CD8-positive, alpha-beta memory T cell (primary cell): ENCODE measurements at regions not wholly inside any gene's neighbourhood (a gene's known extent, or its start where the extent isn't known, plus 50 kb on each side); places are given as distances from the start of the nearest gene placed in this dataset.
"Not testable (repeated sequence)": the region's sequence is repeated elsewhere in the genome, so short reads cannot be mapped to it uniquely, and the experiment has no call there.

Source experiments
- CTCF ChIA-PET: fragments of 350-600 bp; sonication (Branson Sonifier 250); formaldehyde crosslinking; loops from one replicate; lab custom pipeline; 2021; ENCODE audit warnings: antibody characterized with exemption; lab: Charles Lee
- POLR2A ChIA-PET: fragments of 350-600 bp; sonication (Branson Sonifier 250); formaldehyde crosslinking; loops from one replicate; lab custom pipeline; 2021; ENCODE audit warnings: antibody characterized with exemption; lab: Charles Lee
- DNase-seq, 5 donors: peaks; one replicate each; pipeline versions ENCODE4 v3.0.0 to v3.0.0-alpha.2; 2020 to 2022; ENCODE audit warnings: mixed read lengths in 1 of 5
- H3K27ac ChIP-seq: one replicate; pipeline ENCODE4 v1.7.0; 2013; ENCODE audit warnings: low read depth, mild to moderate bottlenecking, low read length, moderate library complexity
- H3K27me3 ChIP-seq: 2 replicates; pipeline ENCODE4 v1.7.0; 2013; ENCODE audit warnings: low read length, mild to moderate bottlenecking; ENCODE audit not compliant: insufficient read depth, poor library complexity, severe bottlenecking
- H3K36me3 ChIP-seq: 2 replicates; pipeline ENCODE4 v1.7.0; 2013; ENCODE audit warnings: mild to moderate bottlenecking, low read length, moderate library complexity; ENCODE audit not compliant: insufficient read depth
- H3K4me1 ChIP-seq: 2 replicates; pipeline ENCODE4 v1.7.0; 2013; ENCODE audit warnings: mild to moderate bottlenecking, low read length, moderate library complexity; ENCODE audit not compliant: insufficient read depth
- H3K4me3 ChIP-seq: 2 replicates; pipeline ENCODE4 v1.7.0; 2013; ENCODE audit warnings: mild to moderate bottlenecking, low read length
- H3K9me3 ChIP-seq: 2 replicates; pipeline ENCODE4 v1.7.0; 2013; ENCODE audit warnings: mild to moderate bottlenecking, low read length
- H3K27ac Mint-ChIP-seq, 8 donors: one replicate each; pipeline ENCODE4 v1.8.0; 2020 to 2021; ENCODE audit warnings: mixed read lengths in 8 of 8, mild to moderate bottlenecking in 6 of 8, inconsistent platforms in 3 of 8, moderate library complexity in 3 of 8
- H3K27me3 Mint-ChIP-seq, 2 donors: one replicate each; pipeline ENCODE4 v1.8.0; 2020 to 2021; ENCODE audit warnings: mixed read lengths in 2 of 2, mild to moderate bottlenecking in 1 of 2, moderate library complexity in 1 of 2
- H3K36me3 Mint-ChIP-seq, 3 donors: one replicate each; pipeline ENCODE4 v1.8.0; 2020 to 2021; ENCODE audit warnings: mixed read lengths in 3 of 3, inconsistent platforms in 1 of 3, mild to moderate bottlenecking in 1 of 3
- H3K4me1 Mint-ChIP-seq, 3 donors: one replicate each; pipeline ENCODE4 v1.8.0; 2020 to 2021; ENCODE audit warnings: mixed read lengths in 3 of 3, inconsistent platforms in 1 of 3, mild to moderate bottlenecking in 1 of 3
- H3K4me3 Mint-ChIP-seq, 7 donors: one replicate each; pipeline ENCODE4 v1.8.0; 2020 to 2021; ENCODE audit warnings: mixed read lengths in 7 of 7, mild to moderate bottlenecking in 6 of 7, moderate library complexity in 4 of 7, inconsistent platforms in 2 of 7
- H3K9me3 Mint-ChIP-seq, 5 donors: one replicate each; pipeline ENCODE4 v1.8.0; 2020 to 2022; ENCODE audit warnings: mixed read lengths in 5 of 5, mild to moderate bottlenecking in 3 of 5, moderate library complexity in 2 of 5, inconsistent platforms in 1 of 5

- ChIA-PET CTCF (no interaction called here), POLR2A (no interaction called here)
- no peaks in the 10 kb centered on the region for H3K27me3 ChIP-seq
- no peak for DNase-seq
- H3K9me3 ChIP-seq, result no peaks in the 10 kb centered on the region
- Mint-ChIP-seq H3K27ac (peak overlapping the region in 1 of 8 donors; percentile 74), H3K4me1 (no peaks in the 10 kb centered on the region), H3K27me3 (peaks cover 0 to 1% of the 10 kb centered on the region in 2 donors), H3K4me3 (no peak overlapping the region), H3K36me3 (no peaks in the 10 kb centered on the region), H3K9me3 (peaks cover 3 to 27% (median 9%) of the 10 kb centered on the region in 5 donors)
- no peak overlapping the region for H3K4me3 ChIP-seq
- H3K27ac ChIP-seq, result no peak overlapping the region
- no peaks in the 10 kb centered on the region for H3K36me3 ChIP-seq
- no peaks in the 10 kb centered on the region for H3K4me1 ChIP-seq
Observed at GRCh38 chr1:73009938-73010337, 727.6 kb upstream of the NEGR1 start.

- POLR2A ChIA-PET, result no interaction called here
Observed at GRCh38 chr1:73009311-73009710, 727.0 kb upstream of the NEGR1 start.

GRCh38 chr1:72997624-72998023 is 715.3 kb upstream of the NEGR1 start:
- H3K9me3 ChIP-seq, result no peaks in the 10 kb centered on the region
- Mint-ChIP-seq H3K4me1 (no peaks in the 10 kb centered on the region), H3K27me3 (no peaks in the 10 kb centered on the region), H3K4me3 (no peak overlapping the region), H3K9me3 (peaks cover 0 to 21% (median 5%) of the 10 kb centered on the region in 5 donors), H3K27ac (no peak overlapping the region), H3K36me3 (no peaks in the 10 kb centered on the region)
- ChIA-PET CTCF (no interaction called here), POLR2A (no interaction called here)
- no peak for DNase-seq
- H3K4me1 ChIP-seq, result no peaks in the 10 kb centered on the region
- no peaks in the 10 kb centered on the region for H3K27me3 ChIP-seq
- no peaks in the 10 kb centered on the region for H3K36me3 ChIP-seq
- H3K4me3 ChIP-seq, result no peak overlapping the region
- no peak overlapping the region for H3K27ac ChIP-seq

More at GRCh38 chr1:73009311-73009710, 727.0 kb upstream of the NEGR1 start:
- Mint-ChIP-seq H3K27me3 (peaks cover 0 to 1% of the 10 kb centered on the region in 2 donors), H3K4me1 (no peaks in the 10 kb centered on the region), H3K9me3 (peaks cover 3 to 28% (median 8%) of the 10 kb centered on the region in 5 donors), H3K4me3 (no peak overlapping the region), H3K36me3 (no peaks in the 10 kb centered on the region), H3K27ac (no peak overlapping the region)
- CTCF ChIA-PET, result no interaction called here
- no peaks in the 10 kb centered on the region for H3K27me3 ChIP-seq
- H3K4me1 ChIP-seq, result no peaks in the 10 kb centered on the region
- no peaks in the 10 kb centered on the region for H3K36me3 ChIP-seq
- H3K9me3 ChIP-seq, result no peaks in the 10 kb centered on the region
- H3K27ac ChIP-seq, result no peak overlapping the region
- H3K4me3 ChIP-seq, result no peak overlapping the region
- DNase-seq, result no peak

- POLR2A ChIA-PET, result no interaction called here
Observed at GRCh38 chr1:72997041-72997440, 714.7 kb upstream of the NEGR1 start.

GRCh38 chr1:72987871-72988270 is 705.5 kb upstream of the NEGR1 start:
- H3K9me3 Mint-ChIP-seq, result peaks cover 18 to 38% (median 22%) of the 10 kb centered on the region in 5 donors
- CTCF ChIA-PET, H3K27ac ChIP-seq, H3K4me1 ChIP-seq, H3K4me1 Mint-ChIP-seq, H3K36me3 Mint-ChIP-seq, POLR2A ChIA-PET, DNase-seq, H3K27me3 ChIP-seq, H3K4me3 ChIP-seq, H3K27ac Mint-ChIP-seq, H3K27me3 Mint-ChIP-seq, H3K9me3 ChIP-seq, H3K36me3 ChIP-seq, H3K4me3 Mint-ChIP-seq: not testable (repeated sequence)

More at GRCh38 chr1:72997041-72997440, 714.7 kb upstream of the NEGR1 start:
- DNase-seq, result no peak
- Histone ChIP-seq H3K9me3 (no peaks in the 10 kb centered on the region), H3K4me1 (no peaks in the 10 kb centered on the region), H3K4me3 (no peak overlapping the region), H3K36me3 (no peaks in the 10 kb centered on the region), H3K27me3 (no peaks in the 10 kb centered on the region), H3K27ac (no peak overlapping the region)
- Mint-ChIP-seq H3K27me3 (no peaks in the 10 kb centered on the region), H3K9me3 (peaks cover 2 to 21% (median 5%) of the 10 kb centered on the region in 5 donors), H3K36me3 (no peaks in the 10 kb centered on the region), H3K4me1 (no peaks in the 10 kb centered on the region), H3K27ac (no peak overlapping the region), H3K4me3 (no peak overlapping the region)
- CTCF ChIA-PET, result no interaction called here

GRCh38 chr1:72986591-72987290 is 704.4 kb upstream of the NEGR1 start:
- Histone ChIP-seq H3K36me3 (no peaks in the 10 kb centered on the region), H3K27ac (no peak overlapping the region), H3K9me3 (no peaks in the 10 kb centered on the region), H3K4me3 (no peak overlapping the region), H3K27me3 (no peaks in the 10 kb centered on the region), H3K4me1 (no peaks in the 10 kb centered on the region)
- H3K27ac Mint-ChIP-seq, result no peak overlapping the region
- CTCF ChIA-PET, result no interaction called here
- H3K9me3 Mint-ChIP-seq, result peaks cover 19 to 34% (median 21%) of the 10 kb centered on the region in 5 donors
- POLR2A ChIA-PET, result no interaction called here
- DNase-seq, result no peak
- no peaks in the 10 kb centered on the region for H3K4me1 Mint-ChIP-seq
- H3K36me3 Mint-ChIP-seq, result no peaks in the 10 kb centered on the region
- no peak overlapping the region for H3K4me3 Mint-ChIP-seq
- H3K27me3 Mint-ChIP-seq, result no peaks in the 10 kb centered on the region

- H3K36me3 ChIP-seq, H3K4me1 Mint-ChIP-seq, POLR2A ChIA-PET, H3K4me3 ChIP-seq, H3K27ac Mint-ChIP-seq, CTCF ChIA-PET, H3K36me3 Mint-ChIP-seq, H3K27me3 ChIP-seq, H3K4me1 ChIP-seq, DNase-seq, H3K4me3 Mint-ChIP-seq, H3K9me3 ChIP-seq, H3K27me3 Mint-ChIP-seq, H3K27ac ChIP-seq: not testable (repeated sequence)
- H3K9me3 Mint-ChIP-seq, result peaks cover 21 to 26% (median 23%) of the 10 kb centered on the region in 5 donors
Observed at GRCh38 chr1:72985024-72985423, 702.7 kb upstream of the NEGR1 start.

- H3K36me3 Mint-ChIP-seq, H3K27ac Mint-ChIP-seq, H3K4me3 Mint-ChIP-seq, H3K4me3 ChIP-seq, DNase-seq, POLR2A ChIA-PET, H3K4me1 ChIP-seq, H3K27ac ChIP-seq, H3K4me1 Mint-ChIP-seq, H3K9me3 ChIP-seq, H3K27me3 ChIP-seq, CTCF ChIA-PET, H3K27me3 Mint-ChIP-seq, H3K36me3 ChIP-seq: not testable (repeated sequence)
- peaks cover 18 to 30% (median 19%) of the 10 kb centered on the region in 5 donors for H3K9me3 Mint-ChIP-seq
Observed at GRCh38 chr1:72983011-72983410, 700.7 kb upstream of the NEGR1 start.
